ENCODE measurements at regions not wholly inside any gene's neighbourhood (a gene's known extent, or its start where the extent isn't known, plus 50 kb on each side); places are given as distances from the start of the nearest gene placed in this dataset.

GRCh38 chr18:78640246-78640995 lies 339.2 kb upstream of the SALL3 start:
- no peak for DNase-seq

- DNase-seq = no peak
Observed at GRCh38 chr18:78641689-78642231, 337.9 kb upstream of the SALL3 start.

GRCh38 chr18:78642296-78642951 lies 337.2 kb upstream of the SALL3 start:
- DNase-seq = no peak

GRCh38 chr18:78643004-78643403 lies 336.6 kb upstream of the SALL3 start:
- DNase-seq = no peak

- no peak for DNase-seq
Observed at GRCh38 chr18:78643981-78644380, 335.6 kb upstream of the SALL3 start.

GRCh38 chr18:78645216-78645615 lies 334.4 kb upstream of the SALL3 start:
- no peak for DNase-seq

- DNase-seq = no peak
Observed at GRCh38 chr18:78647018-78647417, 332.6 kb upstream of the SALL3 start.

GRCh38 chr18:78649421-78649820 lies 330.2 kb upstream of the SALL3 start:
- no peak for DNase-seq

- DNase-seq = no peak
Observed at GRCh38 chr18:78650926-78651325, 328.7 kb upstream of the SALL3 start.

GRCh38 chr18:78652001-78652545 lies 327.5 kb upstream of the SALL3 start:
- DNase-seq = no peak

GRCh38 chr18:78655921-78656320 lies 323.7 kb upstream of the SALL3 start:
- DNase-seq = no peak

GRCh38 chr18:78656346-78656925 lies 323.2 kb upstream of the SALL3 start:
- no peak for DNase-seq

- no peak for DNase-seq
Observed at GRCh38 chr18:78658531-78658930, 321.1 kb upstream of the SALL3 start.

GRCh38 chr18:78659057-78659456 lies 320.6 kb upstream of the SALL3 start:
- no peak for DNase-seq

GRCh38 chr18:78659748-78660147 lies 319.9 kb upstream of the SALL3 start:
- DNase-seq = no peak

GRCh38 chr18:78660311-78660710 lies 319.3 kb upstream of the SALL3 start:
- DNase-seq = no peak

- no peak for DNase-seq
Observed at GRCh38 chr18:78661316-78661715, 318.3 kb upstream of the SALL3 start.

- no peak for DNase-seq
Observed at GRCh38 chr18:78662879-78663278, 316.7 kb upstream of the SALL3 start.

- DNase-seq = no peak
Observed at GRCh38 chr18:78664048-78664447, 315.6 kb upstream of the SALL3 start.

GRCh38 chr18:78664848-78665247 lies 314.8 kb upstream of the SALL3 start:
- DNase-seq = no peak

GRCh38 chr18:78665644-78666043 lies 314.0 kb upstream of the SALL3 start:
- DNase-seq = no peak

GRCh38 chr18:78666666-78667335 lies 312.8 kb upstream of the SALL3 start:
- DNase-seq = no peak

- DNase-seq = no peak
Observed at GRCh38 chr18:78670778-78671391, 308.7 kb upstream of the SALL3 start.
